ENCODE measurements at regions not wholly inside any gene's neighbourhood (a gene's known extent, or its start where the extent isn't known, plus 50 kb on each side); places are given as distances from the start of the nearest gene placed in this dataset.
"Not testable (repeated sequence)": the region's sequence is repeated elsewhere in the genome, so short reads cannot be mapped to it uniquely, and the experiment has no call there.

DNA sequence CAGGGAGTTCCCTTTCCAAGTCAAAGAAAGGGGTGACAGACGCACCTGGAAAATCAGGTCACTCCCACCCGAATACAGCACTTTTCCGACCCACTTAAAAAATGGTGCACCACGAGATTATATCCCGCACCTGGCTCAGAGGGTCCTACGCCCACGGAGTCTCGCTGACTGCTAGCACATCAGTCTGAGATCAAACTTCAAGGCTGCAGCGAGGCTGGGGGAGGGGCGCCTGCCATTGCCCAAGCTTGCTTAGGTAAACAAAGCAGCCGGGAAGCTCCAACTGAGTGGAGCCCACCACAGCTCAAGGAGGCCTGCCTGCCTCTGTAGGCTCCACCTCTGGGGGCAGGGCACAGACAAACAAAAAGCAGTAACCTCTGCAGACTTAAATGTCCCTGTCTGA is 277.8 kb upstream of the ARHGAP42 start:
- CTCF ChIA-PET; H3K27me3 ChIP-seq (replicated peaks; ENCODE audit: insufficient read depth, low read depth, low read length, poor library complexity); DNase-seq (ENCODE audit: low spot score); H3K4me3 ChIP-seq (ENCODE audit: low read depth, low read length, poor library complexity, severe bottlenecking); POLR2A ChIA-PET (ENCODE audit: low non-redundant PET); H3K4me1 ChIP-seq (ENCODE audit: insufficient read depth, low read length, poor library complexity, severe bottlenecking); H3K9me3 ChIP-seq (ENCODE audit: low read depth, low read length, poor library complexity, severe bottlenecking); H3K36me3 ChIP-seq (ENCODE audit: insufficient read depth, low read length, poor library complexity, severe bottlenecking); intact Hi-C loops (cut with micrococcal nuclease; ENCODE audit: unreplicated experiment); H3K27ac ChIP-seq (ENCODE audit: low read depth, low read length, poor library complexity, severe bottlenecking); BruUV-seq (replicated peaks): not testable (repeated sequence)

DNA sequence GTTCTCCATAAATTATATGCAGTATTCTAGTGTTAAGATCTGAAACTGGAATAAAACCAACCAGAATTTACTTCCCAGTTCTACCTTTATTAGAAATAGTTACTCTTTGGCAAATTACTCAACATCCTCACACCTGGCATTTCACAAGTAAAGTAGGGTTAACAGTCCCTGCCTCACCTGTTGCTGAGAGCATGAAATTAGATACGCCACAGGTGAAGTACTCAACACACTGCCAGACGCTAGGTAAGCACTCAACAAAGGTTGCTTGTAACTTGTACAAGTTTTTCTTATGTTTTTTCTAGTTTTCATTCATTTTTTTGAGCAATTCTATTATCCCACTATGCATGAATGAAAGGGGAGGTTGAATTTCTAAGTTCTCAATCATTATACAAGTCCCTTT is 267.6 kb upstream of the ARHGAP42 start:
- Histone ChIP-seq H3K27me3 (replicated peaks; ENCODE audit: insufficient read depth, low read depth, low read length, poor library complexity) (no peaks in the 10 kb centered on the region), H3K27ac (ENCODE audit: low read depth, low read length, poor library complexity, severe bottlenecking) (no peak overlapping the region), H3K9me3 (ENCODE audit: low read depth, low read length, poor library complexity, severe bottlenecking) (peaks cover 16% of the 10 kb centered on the region), H3K36me3 (ENCODE audit: insufficient read depth, low read length, poor library complexity, severe bottlenecking) (no peaks in the 10 kb centered on the region), H3K4me1 (ENCODE audit: insufficient read depth, low read length, poor library complexity, severe bottlenecking) (no peaks in the 10 kb centered on the region), H3K4me3 (ENCODE audit: low read depth, low read length, poor library complexity, severe bottlenecking) (no peak overlapping the region)
- ChIA-PET POLR2A (ENCODE audit: low non-redundant PET) (no interaction called here), CTCF (no interaction called here)
- no TSS peak for BruUV-seq (replicated peaks)
- TF ChIP-seq, protein P1, sequence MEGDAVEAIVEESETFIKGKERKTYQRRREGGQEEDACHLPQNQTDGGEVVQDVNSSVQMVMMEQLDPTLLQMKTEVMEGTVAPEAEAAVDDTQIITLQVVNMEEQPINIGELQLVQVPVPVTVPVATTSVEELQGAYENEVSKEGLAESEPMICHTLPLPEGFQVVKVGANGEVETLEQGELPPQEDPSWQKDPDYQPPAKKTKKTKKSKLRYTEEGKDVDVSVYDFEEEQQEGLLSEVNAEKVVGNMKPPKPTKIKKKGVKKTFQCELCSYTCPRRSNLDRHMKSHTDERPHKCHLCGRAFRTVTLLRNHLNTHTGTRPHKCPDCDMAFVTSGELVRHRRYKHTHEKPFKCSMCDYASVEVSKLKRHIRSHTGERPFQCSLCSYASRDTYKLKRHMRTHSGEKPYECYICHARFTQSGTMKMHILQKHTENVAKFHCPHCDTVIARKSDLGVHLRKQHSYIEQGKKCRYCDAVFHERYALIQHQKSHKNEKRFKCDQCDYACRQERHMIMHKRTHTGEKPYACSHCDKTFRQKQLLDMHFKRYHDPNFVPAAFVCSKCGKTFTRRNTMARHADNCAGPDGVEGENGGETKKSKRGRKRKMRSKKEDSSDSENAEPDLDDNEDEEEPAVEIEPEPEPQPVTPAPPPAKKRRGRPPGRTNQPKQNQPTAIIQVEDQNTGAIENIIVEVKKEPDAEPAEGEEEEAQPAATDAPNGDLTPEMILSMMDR (conservative IDR thresholded peaks at IDR 0.05; ENCODE audit: low read depth, low read length) = no peak
- TF ChIP-seq EZH2 (IDR thresholded peaks at IDR 0.05; ENCODE audit: borderline replicate concordance, low read depth, low read length, poor library complexity, severe bottlenecking) = no peak
- no peak for DNase-seq (ENCODE audit: low spot score)
- intact Hi-C loops (cut with micrococcal nuclease; ENCODE audit: unreplicated experiment) = no loop called here

DNA sequence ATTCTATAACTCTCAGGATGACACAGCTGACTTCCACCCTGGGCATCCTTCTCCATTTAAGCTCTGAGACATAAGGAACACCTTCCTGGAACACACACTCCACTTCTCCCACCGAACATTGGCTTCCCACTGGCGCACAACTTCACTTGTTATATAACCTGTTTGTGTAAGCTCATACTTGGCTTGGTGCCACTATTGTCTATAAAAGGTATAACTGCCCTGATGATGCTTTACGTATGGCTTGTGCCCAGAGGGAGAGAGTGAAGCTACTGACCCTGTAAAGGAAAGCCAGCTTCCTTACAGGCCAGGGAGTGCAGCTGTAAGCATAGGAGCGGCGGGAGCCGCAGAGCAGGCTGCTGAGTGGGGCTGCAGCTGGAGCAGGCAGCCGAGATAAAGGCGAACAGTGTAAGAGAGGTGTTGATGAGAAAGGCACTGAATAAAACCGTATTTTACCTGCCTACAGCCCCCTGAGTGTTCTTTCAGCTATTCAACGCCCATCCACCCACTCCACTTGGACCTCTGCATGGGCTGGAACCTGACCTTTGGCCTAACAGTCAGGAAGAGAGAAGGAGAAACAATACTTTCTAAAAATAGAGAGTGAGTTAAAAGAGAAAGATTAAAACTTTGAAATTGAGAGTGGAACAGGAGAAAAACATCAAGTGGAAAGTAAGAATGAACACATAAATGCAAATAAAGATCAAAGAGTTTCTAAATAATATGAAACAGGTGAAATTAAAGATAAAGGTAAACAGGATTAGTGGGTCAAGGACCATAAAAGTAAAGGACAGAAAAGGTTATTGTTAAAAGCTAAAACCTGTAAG is 252.1 kb upstream of the ARHGAP42 start:
- Histone ChIP-seq H3K36me3 (ENCODE audit: insufficient read depth, low read length, poor library complexity, severe bottlenecking) (no peaks in the 10 kb centered on the region), H3K27ac (ENCODE audit: low read depth, low read length, poor library complexity, severe bottlenecking) (no peak overlapping the region), H3K9me3 (ENCODE audit: low read depth, low read length, poor library complexity, severe bottlenecking) (no peaks in the 10 kb centered on the region), H3K4me1 (ENCODE audit: insufficient read depth, low read length, poor library complexity, severe bottlenecking) (no peaks in the 10 kb centered on the region), H3K4me3 (ENCODE audit: low read depth, low read length, poor library complexity, severe bottlenecking) (no peak overlapping the region), H3K27me3 (replicated peaks; ENCODE audit: insufficient read depth, low read depth, low read length, poor library complexity) (no peaks in the 10 kb centered on the region)
- POLR2A ChIA-PET (ENCODE audit: low non-redundant PET) = no interaction called here
- no peak for DNase-seq (ENCODE audit: low spot score)
- TF ChIP-seq EZH2 (IDR thresholded peaks at IDR 0.05; ENCODE audit: borderline replicate concordance, low read depth, low read length, poor library complexity, severe bottlenecking) = no peak
- TF ChIP-seq, protein P1 (conservative IDR thresholded peaks at IDR 0.05; ENCODE audit: low read depth, low read length) = no peak
- no TSS peak for BruUV-seq (replicated peaks)
- CTCF ChIA-PET = no interaction called here
- intact Hi-C loops (cut with micrococcal nuclease; ENCODE audit: unreplicated experiment) = no loop called here

DNA sequence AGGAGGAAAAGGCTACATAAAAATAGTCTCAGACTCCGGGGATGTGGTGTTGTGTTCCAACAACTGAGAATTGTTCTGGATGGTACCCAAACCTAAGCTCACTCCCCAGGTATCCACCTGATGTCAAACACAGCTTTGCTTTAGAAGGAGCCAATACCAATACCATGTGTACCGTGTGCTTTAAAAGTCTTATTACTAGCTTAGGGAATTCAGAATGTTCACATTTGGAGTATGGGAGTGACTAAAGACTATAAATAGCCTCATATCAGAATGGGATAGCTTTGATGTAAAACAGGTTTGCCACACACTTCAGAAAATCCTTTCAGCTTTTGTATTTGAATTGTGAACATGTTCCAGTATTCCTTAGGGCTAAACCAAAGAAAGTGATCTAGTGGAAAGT is 248.7 kb upstream of the ARHGAP42 start:
- H3K27ac ChIP-seq (ENCODE audit: low read depth, low read length, poor library complexity, severe bottlenecking) = no peak overlapping the region
- intact Hi-C loops (cut with micrococcal nuclease; ENCODE audit: unreplicated experiment) = no loop called here
- H3K36me3 ChIP-seq (ENCODE audit: insufficient read depth, low read length, poor library complexity, severe bottlenecking) = no peaks in the 10 kb centered on the region
- no TSS peak for BruUV-seq (replicated peaks)
- no peak overlapping the region for H3K4me3 ChIP-seq (ENCODE audit: low read depth, low read length, poor library complexity, severe bottlenecking)
- ChIA-PET CTCF (no interaction called here), POLR2A (ENCODE audit: low non-redundant PET) (no interaction called here)
- no peaks in the 10 kb centered on the region for H3K9me3 ChIP-seq (ENCODE audit: low read depth, low read length, poor library complexity, severe bottlenecking)
- no peaks in the 10 kb centered on the region for H3K27me3 ChIP-seq (replicated peaks; ENCODE audit: insufficient read depth, low read depth, low read length, poor library complexity)
- H3K4me1 ChIP-seq (ENCODE audit: insufficient read depth, low read length, poor library complexity, severe bottlenecking) = no peaks in the 10 kb centered on the region
- TF ChIP-seq, protein P1 (conservative IDR thresholded peaks at IDR 0.05; ENCODE audit: low read depth, low read length) = no peak
- TF ChIP-seq EZH2 (IDR thresholded peaks at IDR 0.05; ENCODE audit: borderline replicate concordance, low read depth, low read length, poor library complexity, severe bottlenecking) = no peak
- DNase-seq (ENCODE audit: low spot score) = no peak

Measured in A673 (cell line).